ENCODE measurements at regions not wholly inside any gene's neighbourhood (a gene's known extent, or its start where the extent isn't known, plus 50 kb on each side); places are given as distances from the start of the nearest gene placed in this dataset.

GRCh38 chr2:122514451-122514996 lies 759.1 kb downstream of the TSN start:
- DNase-seq (ENCODE audit: low read depth), result peak; percentile 27
- TF ChIP-seq, protein P1, sequence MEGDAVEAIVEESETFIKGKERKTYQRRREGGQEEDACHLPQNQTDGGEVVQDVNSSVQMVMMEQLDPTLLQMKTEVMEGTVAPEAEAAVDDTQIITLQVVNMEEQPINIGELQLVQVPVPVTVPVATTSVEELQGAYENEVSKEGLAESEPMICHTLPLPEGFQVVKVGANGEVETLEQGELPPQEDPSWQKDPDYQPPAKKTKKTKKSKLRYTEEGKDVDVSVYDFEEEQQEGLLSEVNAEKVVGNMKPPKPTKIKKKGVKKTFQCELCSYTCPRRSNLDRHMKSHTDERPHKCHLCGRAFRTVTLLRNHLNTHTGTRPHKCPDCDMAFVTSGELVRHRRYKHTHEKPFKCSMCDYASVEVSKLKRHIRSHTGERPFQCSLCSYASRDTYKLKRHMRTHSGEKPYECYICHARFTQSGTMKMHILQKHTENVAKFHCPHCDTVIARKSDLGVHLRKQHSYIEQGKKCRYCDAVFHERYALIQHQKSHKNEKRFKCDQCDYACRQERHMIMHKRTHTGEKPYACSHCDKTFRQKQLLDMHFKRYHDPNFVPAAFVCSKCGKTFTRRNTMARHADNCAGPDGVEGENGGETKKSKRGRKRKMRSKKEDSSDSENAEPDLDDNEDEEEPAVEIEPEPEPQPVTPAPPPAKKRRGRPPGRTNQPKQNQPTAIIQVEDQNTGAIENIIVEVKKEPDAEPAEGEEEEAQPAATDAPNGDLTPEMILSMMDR (IDR thresholded peaks at IDR 0.05; ENCODE audit: insufficient read depth, low read length, severe bottlenecking), result no peak
- no peak for FAIRE-seq
- Histone ChIP-seq H3K27me3 (ENCODE audit: control insufficient read depth, insufficient read depth, low read length) (no peaks in the 10 kb centered on the region), H3K4me3 (ENCODE audit: low read depth, low read length) (no peak overlapping the region), H3K36me3 (ENCODE audit: control insufficient read depth, insufficient read depth, low read length) (no peaks in the 10 kb centered on the region)

GRCh38 chr2:122515731-122516290 lies 760.4 kb downstream of the TSN start:
- DNase-seq (ENCODE audit: low read depth) (no peak), FAIRE-seq (no peak)
- Histone ChIP-seq H3K27me3 (ENCODE audit: control insufficient read depth, insufficient read depth, low read length) (no peaks in the 10 kb centered on the region), H3K36me3 (ENCODE audit: control insufficient read depth, insufficient read depth, low read length) (no peaks in the 10 kb centered on the region), H3K4me3 (ENCODE audit: low read depth, low read length) (no peak overlapping the region)
- TF ChIP-seq, protein P1 (IDR thresholded peaks at IDR 0.05; ENCODE audit: insufficient read depth, low read length, severe bottlenecking), result no peak

- DNase-seq (ENCODE audit: low read depth) (no peak), FAIRE-seq (no peak)
- Histone ChIP-seq H3K36me3 (ENCODE audit: control insufficient read depth, insufficient read depth, low read length) (no peaks in the 10 kb centered on the region), H3K27me3 (ENCODE audit: control insufficient read depth, insufficient read depth, low read length) (no peaks in the 10 kb centered on the region), H3K4me3 (ENCODE audit: low read depth, low read length) (no peak overlapping the region)
- TF ChIP-seq, protein P1 (IDR thresholded peaks at IDR 0.05; ENCODE audit: insufficient read depth, low read length, severe bottlenecking), result no peak
These were observed 761.3 kb downstream of the TSN start for GRCh38 chr2:122516775-122517174.

DNA sequence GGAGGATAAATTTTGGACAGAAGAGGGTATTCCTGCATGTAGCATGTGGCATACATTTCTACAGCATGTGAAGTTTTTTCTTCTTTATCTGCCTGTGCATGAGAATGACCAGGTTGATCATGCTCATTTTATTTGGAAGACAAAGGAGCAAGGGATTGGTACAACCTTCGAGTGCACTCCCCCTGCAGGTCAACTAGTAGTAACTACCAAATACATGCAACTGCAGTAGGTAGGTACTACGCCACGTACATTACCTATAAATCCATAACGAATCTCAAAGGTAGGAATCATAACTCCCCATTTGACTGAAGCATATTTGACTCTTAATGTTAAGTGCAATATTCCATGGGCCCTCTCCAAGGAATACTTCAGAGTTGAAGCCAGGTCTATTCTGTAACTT lies 763.9 kb downstream of the TSN start:
- TF ChIP-seq, protein P1 (IDR thresholded peaks at IDR 0.05; ENCODE audit: insufficient read depth, low read length, severe bottlenecking), result no peak
- Histone ChIP-seq H3K36me3 (ENCODE audit: control insufficient read depth, insufficient read depth, low read length) (no peaks in the 10 kb centered on the region), H3K4me3 (ENCODE audit: low read depth, low read length) (no peak overlapping the region), H3K27me3 (ENCODE audit: control insufficient read depth, insufficient read depth, low read length) (no peaks in the 10 kb centered on the region)
- DNase-seq (ENCODE audit: low read depth) (no peak), FAIRE-seq (no peak)

- FAIRE-seq (no peak), DNase-seq (ENCODE audit: low read depth) (peak; percentile 81)
- TF ChIP-seq, protein P1 (IDR thresholded peaks at IDR 0.05; ENCODE audit: insufficient read depth, low read length, severe bottlenecking), result no peak
- H3K27me3 ChIP-seq (ENCODE audit: control insufficient read depth, insufficient read depth, low read length), result no peaks in the 10 kb centered on the region
- H3K4me3 ChIP-seq (ENCODE audit: low read depth, low read length), result no peak overlapping the region
- H3K36me3 ChIP-seq (ENCODE audit: control insufficient read depth, insufficient read depth, low read length), result no peaks in the 10 kb centered on the region
These were observed 764.6 kb downstream of the TSN start for GRCh38 chr2:122519821-122520611.

All from bronchial epithelial cell (primary cell).